ENCODE measurements at regions not wholly inside any gene's neighbourhood (a gene's known extent, or its start where the extent isn't known, plus 50 kb on each side); places are given as distances from the start of the nearest gene placed in this dataset.

DNA sequence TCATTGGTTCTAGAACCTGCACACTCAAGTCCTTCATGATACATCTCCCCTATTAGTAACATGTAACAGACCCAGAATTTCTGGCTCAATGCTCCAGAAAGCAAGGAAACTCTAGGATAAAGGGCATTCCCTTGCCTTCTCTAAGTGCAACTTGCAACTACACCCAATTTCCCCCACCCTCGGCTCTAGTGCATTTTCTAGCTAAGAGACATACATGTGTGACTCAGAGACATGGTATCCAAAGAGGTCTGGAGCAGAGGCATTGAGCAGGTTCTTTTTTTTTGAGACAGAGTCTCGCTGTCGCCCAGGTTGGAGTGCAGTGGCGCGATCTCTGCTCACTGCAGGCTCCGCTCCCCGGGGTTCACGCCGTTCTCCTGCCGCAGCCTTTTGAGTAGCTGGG, 132.9 kb downstream of the ZC3H11B start:
- H3K4me3 ChIP-seq (ENCODE audit: low read length): no peak overlapping the region
- DNase-seq (ENCODE audit: low read depth): no peak

DNA sequence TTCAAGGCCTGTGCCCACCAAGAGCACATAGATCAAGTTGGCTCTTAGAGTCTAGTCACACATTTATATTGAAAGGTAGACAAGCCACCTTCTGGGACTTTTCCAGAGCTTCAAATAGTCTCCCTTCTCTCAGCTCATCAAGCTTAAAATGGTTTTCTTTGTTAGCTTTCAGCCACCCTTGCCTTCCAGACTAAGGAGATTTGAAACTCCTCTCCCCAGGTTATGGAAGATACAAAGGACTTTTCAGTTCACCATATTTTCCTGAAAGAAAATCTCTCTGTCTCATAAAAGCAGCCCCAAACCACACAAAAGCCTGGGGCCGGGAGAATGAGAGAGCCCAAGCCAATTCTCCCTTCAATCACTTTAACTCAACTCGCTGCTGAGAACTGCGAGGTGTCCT, 134.1 kb downstream of the ZC3H11B start:
- DNase-seq (ENCODE audit: low read depth): no peak
- no peak overlapping the region for H3K4me3 ChIP-seq (ENCODE audit: low read length)
- no peak for TF ChIP-seq CTCF (IDR thresholded peaks at IDR 0.05; ENCODE audit: insufficient read depth, low read depth, low read length, missing control alignments)

More for the DNA sequence above, 132.9 kb downstream of the ZC3H11B start:
- TF ChIP-seq CTCF (IDR thresholded peaks at IDR 0.05; ENCODE audit: insufficient read depth, low read depth, low read length, missing control alignments): no peak

- TF ChIP-seq CTCF (IDR thresholded peaks at IDR 0.05; ENCODE audit: insufficient read depth, low read depth, low read length, missing control alignments): no peak
- no peak overlapping the region for H3K4me3 ChIP-seq (ENCODE audit: low read length)
- DNase-seq (ENCODE audit: low read depth): no peak
These were observed 135.0 kb downstream of the ZC3H11B start for GRCh38 chr1:219477861-219478260.

- H3K4me3 ChIP-seq (ENCODE audit: low read length): no peak overlapping the region
- no peak for DNase-seq (ENCODE audit: low read depth)
- TF ChIP-seq CTCF (IDR thresholded peaks at IDR 0.05; ENCODE audit: insufficient read depth, low read depth, low read length, missing control alignments): no peak
These were observed 136.2 kb downstream of the ZC3H11B start for GRCh38 chr1:219476716-219477115.

- no peak for TF ChIP-seq CTCF (IDR thresholded peaks at IDR 0.05; ENCODE audit: insufficient read depth, low read depth, low read length, missing control alignments)
- no peak for DNase-seq (ENCODE audit: low read depth)
- H3K4me3 ChIP-seq (ENCODE audit: low read length): no peak overlapping the region
These were observed 136.8 kb downstream of the ZC3H11B start for GRCh38 chr1:219476116-219476515.

- H3K4me3 ChIP-seq (ENCODE audit: low read length): no peak overlapping the region
- TF ChIP-seq CTCF (IDR thresholded peaks at IDR 0.05; ENCODE audit: insufficient read depth, low read depth, low read length, missing control alignments): no peak
- no peak for DNase-seq (ENCODE audit: low read depth)
These were observed 140.3 kb downstream of the ZC3H11B start for GRCh38 chr1:219472596-219472995.

DNA sequence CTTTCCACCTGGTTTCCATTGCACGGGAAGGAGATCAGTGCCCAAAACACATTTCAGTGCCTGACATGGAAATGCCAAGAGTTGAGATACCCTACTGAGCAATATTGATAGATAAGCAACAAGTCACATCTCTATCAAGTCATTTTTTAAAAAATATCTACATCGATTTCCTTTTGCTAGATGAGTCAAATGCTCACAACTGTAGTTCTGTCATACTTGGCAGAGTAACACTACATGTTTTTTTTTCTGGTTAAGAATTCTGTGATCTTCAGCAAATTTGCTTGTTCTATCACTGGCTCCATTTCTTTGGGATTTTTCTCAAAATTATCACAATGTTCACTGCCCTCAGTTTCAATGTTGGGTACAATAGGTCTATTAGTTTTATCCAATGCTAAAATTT, 145.4 kb downstream of the ZC3H11B start:
- no peak for DNase-seq (ENCODE audit: low read depth)
- H3K4me3 ChIP-seq (ENCODE audit: low read length): no peak overlapping the region
- no peak for TF ChIP-seq CTCF (IDR thresholded peaks at IDR 0.05; ENCODE audit: insufficient read depth, low read depth, low read length, missing control alignments)

Measured in epithelial cell of esophagus (primary cell).